GM12878 (cell line): ENCODE measurements at regions not wholly inside any gene's neighbourhood (a gene's known extent, or its start where the extent isn't known, plus 50 kb on each side); places are given as distances from the start of the nearest gene placed in this dataset.

Experiments used
- ATAC-seq: fragments of 200-7000 bp; cut with Tn5 transposase; 3 replicates; pipeline ENCODE4 v1.9.1; 2020; ENCODE audit warnings: mild to moderate bottlenecking, moderate library complexity
- BruUV-seq: library from RNA; stranded (reverse); fragments of 400-500 nt; replicated peaks from 2 replicates; lab custom pipeline; 2021; lab: Mats Ljungman, UMichigan
- CTCF ChIA-PET: fragments of 300-600 bp; sonication (Branson Sonifier 250); formaldehyde crosslinking; extraction: SDS; loops from one replicate; lab custom pipeline; 2021; ENCODE audit warnings: inconsistent platforms; lab: Yijun Ruan, JAX
- POLR2A ChIA-PET: fragments of 350-600 bp; formaldehyde crosslinking; extraction: SDS; loops from one replicate; lab custom pipeline; 2021; ENCODE audit warnings: inconsistent platforms; lab: Charles Lee
- RAD21 ChIA-PET: fragments of 300-600 bp; sonication (Branson Sonifier 250); formaldehyde crosslinking; loops from one replicate; lab custom pipeline; 2023; ENCODE audit warnings: antibody characterized with exemption; ENCODE audit not compliant: unreplicated experiment; lab: Charles Lee
- SMC1A ChIA-PET: fragments of 300-600 bp; sonication (Branson Sonifier 250); formaldehyde crosslinking; loops from one replicate; lab custom pipeline; 2023; ENCODE audit not compliant: unreplicated experiment, uncharacterized antibody; lab: Charles Lee
- DNase-seq: peaks from one replicate; pipeline ENCODE4 v3.0.0-alpha.2; 2011; ENCODE audit warnings: low read depth, low spot score
- FAIRE-seq: peaks from 3 replicates; lab custom pipeline; 2011; peaks lifted over from hg19 to GRCh38; lab: Jason Lieb, UNC
- H2AFZ ChIP-seq: 2 replicates; pipeline ENCODE4 v1.6.0; 2011; ENCODE audit warnings: low read depth, low read length, control low read depth; ENCODE audit not compliant: control insufficient read depth
- H3K27ac ChIP-seq: 2 replicates; pipeline ENCODE4 v1.5.1; 2011; ENCODE audit warnings: control low read depth; ENCODE audit not compliant: control insufficient read depth, insufficient read depth
- H3K27me3 ChIP-seq, 2 experiments: replicated peaks in 1 of 2; 2 replicates each; pipeline versions ENCODE4 v1.6.0 to v1.6.1; 2011; ENCODE audit warnings: low read length in 1 of 2; ENCODE audit not compliant: control insufficient read depth in 2 of 2, insufficient read depth in 2 of 2
- H3K36me3 ChIP-seq, 2 experiments: 2 replicates each; pipeline ENCODE4 v1.5.1; 2011; ENCODE audit warnings: low read length in 1 of 2; ENCODE audit not compliant: control insufficient read depth in 2 of 2, insufficient read depth in 2 of 2
- H3K4me1 ChIP-seq: 2 replicates; pipeline ENCODE4 v1.6.1; 2011; ENCODE audit warnings: mild to moderate bottlenecking, low read length, moderate library complexity, mixed read lengths; ENCODE audit not compliant: control insufficient read depth, insufficient read depth
- H3K4me2 ChIP-seq: 2 replicates; pipeline ENCODE4 v1.6.0; 2011; ENCODE audit warnings: control low read depth; ENCODE audit not compliant: control insufficient read depth, insufficient read depth
- H3K4me3 ChIP-seq: fragments of 200-600 bp; sonication (generic); 2 replicates; pipeline ENCODE4 v1.5.1; 2016
- H3K79me2 ChIP-seq: 2 replicates; pipeline ENCODE4 v1.6.0; 2011; ENCODE audit warnings: low read length; ENCODE audit not compliant: control insufficient read depth, insufficient read depth
- H3K9ac ChIP-seq: 2 replicates; pipeline ENCODE4 v1.8.0; 2011; ENCODE audit warnings: low read length, control low read depth, mixed read lengths; ENCODE audit not compliant: control insufficient read depth, insufficient read depth
- H3K9me3 ChIP-seq: replicated peaks from 3 replicates; pipeline ENCODE4 v1.5.1; 2011; ENCODE audit warnings: mild to moderate bottlenecking, low read length; ENCODE audit not compliant: control insufficient read depth, insufficient read depth
- H4K20me1 ChIP-seq: 2 replicates; pipeline ENCODE4 v1.6.0; 2011; ENCODE audit not compliant: control insufficient read depth, insufficient read depth
- FOS ChIP-seq: IDR thresholded peaks from 3 replicates; pipeline ENCODE4 v1.6.1; 2011; ENCODE audit warnings: borderline replicate concordance; ENCODE audit not compliant: insufficient read length; ENCODE audit errors: extremely low read depth
- MYB ChIP-seq: fragments of 150-350 bp; IDR thresholded peaks from 2 replicates; pipeline ENCODE4 v1.6.1; 2014; ENCODE audit warnings: mild to moderate bottlenecking, low read depth, low read length, borderline replicate concordance
- MYC ChIP-seq: IDR thresholded peaks from 2 replicates; pipeline ENCODE4 v1.6.1; 2011; ENCODE audit warnings: mild to moderate bottlenecking, low read length, moderate library complexity, inconsistent platforms; ENCODE audit not compliant: insufficient read depth, insufficient replicate concordance, insufficient read length, severe bottlenecking
- RCOR1 ChIP-seq: conservative IDR thresholded peaks from 2 replicates; pipeline ENCODE4 v1.6.1; 2012; ENCODE audit warnings: low read depth, low read length, improper control_type of control experiment
- SIN3A ChIP-seq: IDR thresholded peaks from 2 replicates; pipeline ENCODE4 v1.6.1; 2012; ENCODE audit warnings: low read depth, low read length, improper control_type of control experiment
- SMARCA5 ChIP-seq: fragments of 450-650 bp; IDR thresholded peaks from 2 replicates; pipeline ENCODE4 v1.6.1; 2017; ENCODE audit warnings: mild to moderate bottlenecking
- WGBS: methylation state at CpG from one replicate; pipeline ENCODE4 v1.1.6; 2016; ENCODE audit warnings: low lambda C conversion rate; ENCODE audit not compliant: insufficient replicate concordance, insufficient coverage; ENCODE audit errors: missing lambda C conversion rate; 5-methylcytosine and 5-hydroxymethylcytosine counted together
- in situ Hi-C: fragments of 300-500 bp; cut with MboI; formaldehyde crosslinking; loops from 9 replicates; pipeline ENCODE4 v1.14.3; 2018; ENCODE audit warnings: mixed read lengths
- intact Hi-C: fragments of 100-400 bp; cut with micrococcal nuclease; formaldehyde crosslinking; loops from one replicate; pipeline ENCODE4 v1.14.2; 2022; ENCODE audit not compliant: unreplicated experiment
- TF ChIP-seq, protein P1 (sequence below), 3 experiments: IDR thresholded peaks in 2 of 3; conservative IDR thresholded peaks in 1 of 3; 2 replicates each; pipeline ENCODE4 v1.5.1; 2011; ENCODE audit warnings: low read depth in 3 of 3, low read length in 3 of 3, mild to moderate bottlenecking in 3 of 3, control low read depth in 2 of 3, moderate library complexity in 2 of 3, inconsistent platforms in 1 of 3, mixed read lengths in 1 of 3; ENCODE audit not compliant: control insufficient read depth in 2 of 3, insufficient read depth in 1 of 3; ENCODE audit errors: extremely low read depth in 1 of 3

DNA sequence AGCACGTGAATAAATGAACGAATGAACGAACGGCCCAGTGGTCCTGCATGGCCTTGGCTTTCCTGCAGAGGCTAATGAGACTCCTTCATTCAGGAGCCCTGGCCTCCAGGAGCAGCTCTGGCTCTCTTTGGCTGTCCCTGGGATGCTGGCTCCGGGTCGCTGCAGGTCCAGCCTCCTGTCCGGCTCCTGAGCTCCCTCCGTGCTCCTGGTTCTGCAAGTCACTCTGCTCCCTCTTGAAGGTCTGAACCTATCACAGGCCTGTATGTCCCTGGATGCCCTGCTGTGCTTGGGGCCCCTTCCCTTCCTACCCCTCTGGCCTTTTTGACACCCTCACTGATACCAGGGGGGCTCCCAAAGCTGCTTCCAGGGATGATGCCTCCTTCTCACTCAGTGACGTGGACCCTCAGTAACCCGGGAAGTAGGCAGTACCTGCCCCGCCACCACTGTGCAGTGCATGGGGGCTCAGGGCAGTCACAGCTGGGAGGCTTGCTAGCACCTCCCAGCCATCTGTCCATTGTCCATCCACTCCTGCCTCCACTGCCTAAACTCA is 133.7 kb upstream of the C14orf180 start:
- intact Hi-C loops: no loop called here
- Histone ChIP-seq H3K27ac (no peak overlapping the region), H3K9me3 (no peaks in the 10 kb centered on the region; the same call in 2 of the 3 replicates), H4K20me1 (no peaks in the 10 kb centered on the region), H3K4me1 (no peaks in the 10 kb centered on the region), H3K4me3 (no peak overlapping the region), H3K4me2 (no peak overlapping the region), H2AFZ (no peak overlapping the region), H3K9ac (no peak overlapping the region), H3K79me2 (no peaks in the 10 kb centered on the region)
- no TSS peak for BruUV-seq
- in situ Hi-C loops: no loop called here
- CTCF ChIA-PET: interaction anchor here (0.5 kb wide), 1 partner anchor 34 kb away, joined by 3 read pairs; no protein-coding TSS in a partner anchor
- ATAC-seq: no peak
- SMC1A ChIA-PET: no interaction called here
- POLR2A ChIA-PET: no interaction called here
- no peak for DNase-seq
- RAD21 ChIA-PET: no interaction called here
- whole genome bisulfite sequencing: 6% methylated on average over 11 of the region's 11 CpGs
- TF ChIP-seq MYB: no peak
- no peak for TF ChIP-seq FOS
- TF ChIP-seq SIN3A: no peak
- TF ChIP-seq RCOR1: no peak
- no peak for TF ChIP-seq MYC
- TF ChIP-seq SMARCA5: no peak
- TF ChIP-seq, protein P1, sequence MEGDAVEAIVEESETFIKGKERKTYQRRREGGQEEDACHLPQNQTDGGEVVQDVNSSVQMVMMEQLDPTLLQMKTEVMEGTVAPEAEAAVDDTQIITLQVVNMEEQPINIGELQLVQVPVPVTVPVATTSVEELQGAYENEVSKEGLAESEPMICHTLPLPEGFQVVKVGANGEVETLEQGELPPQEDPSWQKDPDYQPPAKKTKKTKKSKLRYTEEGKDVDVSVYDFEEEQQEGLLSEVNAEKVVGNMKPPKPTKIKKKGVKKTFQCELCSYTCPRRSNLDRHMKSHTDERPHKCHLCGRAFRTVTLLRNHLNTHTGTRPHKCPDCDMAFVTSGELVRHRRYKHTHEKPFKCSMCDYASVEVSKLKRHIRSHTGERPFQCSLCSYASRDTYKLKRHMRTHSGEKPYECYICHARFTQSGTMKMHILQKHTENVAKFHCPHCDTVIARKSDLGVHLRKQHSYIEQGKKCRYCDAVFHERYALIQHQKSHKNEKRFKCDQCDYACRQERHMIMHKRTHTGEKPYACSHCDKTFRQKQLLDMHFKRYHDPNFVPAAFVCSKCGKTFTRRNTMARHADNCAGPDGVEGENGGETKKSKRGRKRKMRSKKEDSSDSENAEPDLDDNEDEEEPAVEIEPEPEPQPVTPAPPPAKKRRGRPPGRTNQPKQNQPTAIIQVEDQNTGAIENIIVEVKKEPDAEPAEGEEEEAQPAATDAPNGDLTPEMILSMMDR (IDR thresholded peaks at IDR 0.05 in 2 of 3, conservative IDR thresholded peaks at IDR 0.05 in 1 of 3; ENCODE audit: control insufficient read depth in 2 of 3, extremely low read depth in 1 of 3, insufficient read depth in 1 of 3, low read depth in 3 of 3, low read length in 3 of 3): no peak
- TF ChIP-seq, all 136 proteins: peak for 0
- Histone ChIP-seq H3K27me3 (peaks cover 0 to 2% of the 10 kb centered on the region in 2 experiments; a peak in 1 of 4 replicates), H3K36me3 (no peaks in the 10 kb centered on the region)
- FAIRE-seq: no peak
